AG04449 (cell line): ENCODE measurements at regions not wholly inside any gene's neighbourhood (a gene's known extent, or its start where the extent isn't known, plus 50 kb on each side); places are given as distances from the start of the nearest gene placed in this dataset.

ENCODE experiments used
- CTCF ChIA-PET: fragments of 350-600 bp; formaldehyde crosslinking; extraction: SDS; loops from one replicate; lab custom pipeline; 2021; ENCODE audit warnings: antibody characterized with exemption; lab: Yijun Ruan, JAX
- POLR2A ChIA-PET: fragments of 400-600, 350-600 bp; formaldehyde crosslinking; extraction: SDS; loops from one replicate; lab custom pipeline; 2020; ENCODE audit warnings: antibody characterized with exemption, inconsistent platforms; lab: Yijun Ruan, JAX
- DNase-seq: peaks from one replicate; pipeline ENCODE4 v3.0.0-alpha.2; 2010; ENCODE audit warnings: low read depth, low spot score
- H3K4me3 ChIP-seq: 2 replicates; pipeline ENCODE4 v1.5.1; 2011; ENCODE audit warnings: low read depth, mild to moderate bottlenecking, control low read depth, low read length
- CTCF ChIP-seq: IDR thresholded peaks from one replicate; pipeline ENCODE4 v1.5.1; 2011; ENCODE audit warnings: mild to moderate bottlenecking, moderate library complexity, low read length, control low read depth, inconsistent platforms; ENCODE audit not compliant: insufficient read depth; ENCODE audit errors: missing control alignments

- TF ChIP-seq CTCF, result no peak
- ChIA-PET CTCF (no interaction called here), POLR2A (no interaction called here)
- no peak for DNase-seq
- H3K4me3 ChIP-seq, result no peak overlapping the region
Measured at GRCh38 chr6:71724456-71725125, 161.8 kb upstream of the RIMS1 start.

DNA sequence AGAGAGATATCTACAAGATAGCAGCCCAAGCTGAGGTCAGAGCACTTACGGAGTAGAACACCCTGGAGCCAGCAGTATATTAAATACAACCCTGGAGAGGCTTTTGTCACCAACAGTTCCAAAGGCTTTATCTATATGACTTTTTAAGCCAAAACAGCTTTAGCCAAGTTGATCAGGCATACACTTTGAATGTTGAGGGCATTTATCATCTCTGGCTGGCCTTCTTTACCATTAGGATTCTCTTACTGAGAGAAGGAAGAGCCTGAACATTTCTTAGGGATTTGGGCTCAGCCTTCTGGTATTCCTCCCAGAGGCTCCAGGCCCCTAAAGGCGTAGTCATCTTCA, 161.3 kb upstream of the RIMS1 start:
- no peak overlapping the region for H3K4me3 ChIP-seq
- POLR2A ChIA-PET, result no interaction called here
- no peak for TF ChIP-seq CTCF
- CTCF ChIA-PET, result no interaction called here
- DNase-seq, result no peak

DNA sequence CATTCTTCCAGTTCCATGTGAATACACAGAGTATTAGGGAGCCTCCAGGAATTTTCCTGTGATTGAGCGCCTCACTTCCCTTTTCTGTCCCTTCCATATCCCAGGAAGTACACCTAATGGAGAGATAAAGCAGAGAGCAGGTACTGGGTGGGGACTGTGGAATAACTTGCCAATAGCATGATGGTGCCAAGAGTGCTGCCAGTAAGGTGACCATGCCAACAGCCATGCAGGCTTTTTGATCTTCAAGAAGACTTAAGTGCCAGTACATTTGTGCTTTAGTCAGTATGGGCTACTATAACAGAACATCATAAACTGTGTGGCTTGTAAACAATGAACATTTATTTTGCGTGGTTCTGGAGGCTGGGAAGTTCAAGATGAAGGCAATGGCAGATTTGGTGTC, 160.2 kb upstream of the RIMS1 start:
- TF ChIP-seq CTCF, result no peak
- H3K4me3 ChIP-seq, result no peak overlapping the region
- DNase-seq, result no peak
- ChIA-PET POLR2A (no interaction called here), CTCF (no interaction called here)

- no peak for DNase-seq
- H3K4me3 ChIP-seq, result no peak overlapping the region
- CTCF ChIA-PET, result interaction anchor here (1.0 kb wide), 1 partner anchor 9 kb away, joined by 4 read pairs; no protein-coding TSS in a partner anchor
- no peak for TF ChIP-seq CTCF
- POLR2A ChIA-PET, result no interaction called here
Measured at GRCh38 chr6:71727632-71728294, 158.6 kb upstream of the RIMS1 start.

DNA sequence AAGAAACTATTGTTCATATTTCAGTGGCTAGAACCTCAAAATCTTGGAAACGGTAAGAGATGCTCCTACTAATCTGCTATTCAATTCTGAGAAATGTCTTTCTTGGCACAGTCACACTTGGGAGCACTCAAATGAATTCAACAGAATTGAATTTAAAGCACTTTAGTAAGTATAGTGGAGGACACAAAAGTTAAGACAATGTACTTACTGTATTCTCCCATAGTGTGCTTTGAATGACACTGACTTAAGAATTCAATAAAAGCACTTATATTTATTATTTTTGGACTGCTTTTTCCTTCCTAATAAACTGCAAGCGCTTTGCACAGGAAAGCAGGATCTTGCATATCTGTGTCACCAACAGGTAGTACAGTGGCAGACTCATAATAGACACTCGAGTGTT, 156.1 kb upstream of the RIMS1 start:
- no peak overlapping the region for H3K4me3 ChIP-seq
- TF ChIP-seq CTCF, result no peak
- no peak for DNase-seq
- ChIA-PET CTCF (no interaction called here), POLR2A (no interaction called here)

- no peak for TF ChIP-seq CTCF
- H3K4me3 ChIP-seq, result no peak overlapping the region
- DNase-seq, result peak; percentile 36
Measured at GRCh38 chr6:71733970-71734899, 152.1 kb upstream of the RIMS1 start.

More at GRCh38 chr6:71733970-71734899, 152.1 kb upstream of the RIMS1 start:
- POLR2A ChIA-PET, result no interaction called here
- CTCF ChIA-PET, result no interaction called here
